ENCODE measurements at regions not wholly inside any gene's neighbourhood (a gene's known extent, or its start where the extent isn't known, plus 50 kb on each side); places are given as distances from the start of the nearest gene placed in this dataset.

- no peak overlapping the region for H3K27ac ChIP-seq
- DNase-seq (no peak), ATAC-seq (no peak)
- TF ChIP-seq, protein P1, sequence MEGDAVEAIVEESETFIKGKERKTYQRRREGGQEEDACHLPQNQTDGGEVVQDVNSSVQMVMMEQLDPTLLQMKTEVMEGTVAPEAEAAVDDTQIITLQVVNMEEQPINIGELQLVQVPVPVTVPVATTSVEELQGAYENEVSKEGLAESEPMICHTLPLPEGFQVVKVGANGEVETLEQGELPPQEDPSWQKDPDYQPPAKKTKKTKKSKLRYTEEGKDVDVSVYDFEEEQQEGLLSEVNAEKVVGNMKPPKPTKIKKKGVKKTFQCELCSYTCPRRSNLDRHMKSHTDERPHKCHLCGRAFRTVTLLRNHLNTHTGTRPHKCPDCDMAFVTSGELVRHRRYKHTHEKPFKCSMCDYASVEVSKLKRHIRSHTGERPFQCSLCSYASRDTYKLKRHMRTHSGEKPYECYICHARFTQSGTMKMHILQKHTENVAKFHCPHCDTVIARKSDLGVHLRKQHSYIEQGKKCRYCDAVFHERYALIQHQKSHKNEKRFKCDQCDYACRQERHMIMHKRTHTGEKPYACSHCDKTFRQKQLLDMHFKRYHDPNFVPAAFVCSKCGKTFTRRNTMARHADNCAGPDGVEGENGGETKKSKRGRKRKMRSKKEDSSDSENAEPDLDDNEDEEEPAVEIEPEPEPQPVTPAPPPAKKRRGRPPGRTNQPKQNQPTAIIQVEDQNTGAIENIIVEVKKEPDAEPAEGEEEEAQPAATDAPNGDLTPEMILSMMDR (IDR thresholded peaks at IDR 0.05) = no peak
- H3K4me1 ChIP-seq = no peaks in the 10 kb centered on the region
- H3K4me3 ChIP-seq = no peak overlapping the region
- no peaks in the 10 kb centered on the region for H3K9me3 ChIP-seq
- no peaks in the 10 kb centered on the region for H3K27me3 ChIP-seq
- intact Hi-C loops (cut with DNase I) = no loop called here
- WGBS, 2 donors = 93 to 99% methylated on average over 3 of the region's 3 CpGs
- H3K36me3 ChIP-seq = no peaks in the 10 kb centered on the region
These were observed 261.6 kb upstream of the SORL1-AS1 start for GRCh38 chr11:121714351-121714750.

- intact Hi-C loops (cut with DNase I) = no loop called here
- no peak for DNase-seq
- Histone ChIP-seq H3K36me3 (no peaks in the 10 kb centered on the region), H3K4me1 (no peaks in the 10 kb centered on the region), H3K27me3 (no peaks in the 10 kb centered on the region), H3K9me3 (no peaks in the 10 kb centered on the region), H3K4me3 (no peak overlapping the region), H3K27ac (no peak overlapping the region)
- WGBS, 2 donors = 90 to 94% methylated on average over 1 of the region's 1 CpG
- TF ChIP-seq, protein P1 (IDR thresholded peaks at IDR 0.05) = no peak
- no peak for ATAC-seq
These were observed 259.2 kb upstream of the SORL1-AS1 start for GRCh38 chr11:121711939-121712338.

DNA sequence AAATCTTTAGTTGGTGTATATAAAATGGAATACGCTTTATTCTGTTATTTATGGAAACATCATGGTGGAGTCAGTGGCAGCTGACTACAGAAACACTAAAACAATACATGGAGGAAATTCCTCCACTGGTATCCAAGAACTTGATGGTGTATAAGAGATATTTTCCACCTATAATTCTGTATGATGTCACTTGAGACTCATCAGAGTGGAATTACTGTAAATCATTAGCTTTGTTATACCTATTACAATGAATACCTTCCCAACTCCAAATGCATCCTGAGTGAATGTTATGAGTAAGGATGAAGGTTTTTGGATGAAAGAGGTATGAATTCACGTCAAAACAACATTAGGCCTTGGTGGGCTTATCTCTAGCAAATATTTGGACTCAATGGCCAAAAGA is 258.5 kb upstream of the SORL1-AS1 start:
- 86 to 94% methylated on average over 2 of the region's 2 CpGs for WGBS, 2 donors
- intact Hi-C loops (cut with DNase I) = no loop called here

DNA sequence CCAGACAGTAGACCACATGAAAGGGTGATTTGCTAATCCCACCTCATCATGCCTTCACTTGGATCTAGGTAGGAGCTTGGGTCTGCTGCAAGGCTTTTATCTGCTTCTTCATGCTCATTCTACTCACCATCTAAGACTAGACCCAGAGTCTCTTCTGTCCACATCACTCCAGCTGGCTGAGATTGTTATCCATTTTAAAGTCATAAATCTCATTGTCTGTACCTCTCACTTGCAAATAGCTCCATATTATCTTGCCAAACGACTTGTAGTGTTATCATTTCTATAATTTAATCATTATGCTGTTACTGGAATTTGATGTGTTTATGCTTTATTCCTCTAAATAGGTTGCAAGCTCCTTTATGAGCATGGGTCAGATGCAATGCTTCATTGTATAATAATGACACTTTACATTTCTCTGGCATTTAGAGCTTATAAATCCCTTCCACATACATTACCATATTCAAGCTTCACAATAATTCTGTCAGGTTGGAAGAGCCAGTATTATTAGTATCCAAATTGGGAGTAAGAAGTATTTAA is 254.2 kb upstream of the SORL1-AS1 start:
- Histone ChIP-seq H3K4me1 (no peaks in the 10 kb centered on the region), H3K9me3 (no peaks in the 10 kb centered on the region), H3K4me3 (no peak overlapping the region), H3K27ac (no peak overlapping the region), H3K36me3 (no peaks in the 10 kb centered on the region), H3K27me3 (no peaks in the 10 kb centered on the region)
- no peak for DNase-seq
- no peak for ATAC-seq
- TF ChIP-seq, protein P1 (IDR thresholded peaks at IDR 0.05) = no peak
- WGBS, 2 donors = 33 to 41% methylated on average over 1 of the region's 1 CpG
- intact Hi-C loops (cut with DNase I) = no loop called here

More for the DNA sequence above, 258.5 kb upstream of the SORL1-AS1 start:
- Histone ChIP-seq H3K4me1 (no peaks in the 10 kb centered on the region), H3K27me3 (no peaks in the 10 kb centered on the region), H3K27ac (no peak overlapping the region), H3K4me3 (no peak overlapping the region), H3K9me3 (no peaks in the 10 kb centered on the region), H3K36me3 (no peaks in the 10 kb centered on the region)
- DNase-seq (no peak), ATAC-seq (no peak)
- TF ChIP-seq, protein P1 (IDR thresholded peaks at IDR 0.05) = no peak

Measured in heart right ventricle (tissue), 16 donors.